HG03521 (cell line): ENCODE measurements at regions not wholly inside any gene's neighbourhood (a gene's known extent, or its start where the extent isn't known, plus 50 kb on each side); places are given as distances from the start of the nearest gene placed in this dataset.

Experiments
- ATAC-seq: cut with Tn5 transposase; IDR thresholded peaks from one replicate; pipeline ENCODE4 v1.9.1; 2021; ENCODE audit warnings: mild to moderate bottlenecking, moderate library complexity; ENCODE audit not compliant: unreplicated experiment

- no peak for ATAC-seq
These were observed 136.8 kb downstream of the C5orf15 start for GRCh38 chr5:133831491-133832224.

- ATAC-seq, result no peak
These were observed 137.5 kb downstream of the C5orf15 start for GRCh38 chr5:133830911-133831310.

- ATAC-seq, result no peak
These were observed 138.1 kb downstream of the C5orf15 start for GRCh38 chr5:133830281-133830680.

- no peak for ATAC-seq
These were observed 138.6 kb downstream of the C5orf15 start for GRCh38 chr5:133829786-133830185.

GRCh38 chr5:133828722-133829121, 139.7 kb downstream of the C5orf15 start:
- no peak for ATAC-seq

GRCh38 chr5:133827830-133828229, 140.6 kb downstream of the C5orf15 start:
- no peak for ATAC-seq

- ATAC-seq, result no peak
These were observed 141.4 kb downstream of the C5orf15 start for GRCh38 chr5:133827011-133827410.

GRCh38 chr5:133825631-133826289, 142.7 kb downstream of the C5orf15 start:
- ATAC-seq, result no peak

- peak; percentile 73 for ATAC-seq
These were observed 143.7 kb downstream of the C5orf15 start for GRCh38 chr5:133824661-133825254.

- ATAC-seq, result no peak
These were observed 146.5 kb downstream of the C5orf15 start for GRCh38 chr5:133821889-133822288.

- ATAC-seq, result no peak
These were observed 147.1 kb downstream of the C5orf15 start for GRCh38 chr5:133821311-133821741.

GRCh38 chr5:133820507-133820906, 147.9 kb downstream of the C5orf15 start:
- no peak for ATAC-seq

- ATAC-seq, result no peak
These were observed 148.4 kb downstream of the C5orf15 start for GRCh38 chr5:133819977-133820471.

GRCh38 chr5:133818869-133819600, 149.4 kb downstream of the C5orf15 start:
- ATAC-seq, result no peak

GRCh38 chr5:133818031-133818431, 150.4 kb downstream of the C5orf15 start:
- no peak for ATAC-seq

- no peak for ATAC-seq
These were observed 151.0 kb downstream of the C5orf15 start for GRCh38 chr5:133817456-133817855.

- no peak for ATAC-seq
These were observed 151.6 kb downstream of the C5orf15 start for GRCh38 chr5:133816791-133817190.

- ATAC-seq, result no peak
These were observed 154.3 kb downstream of the C5orf15 start for GRCh38 chr5:133814152-133814551.

GRCh38 chr5:133811168-133811567, 157.3 kb downstream of the C5orf15 start:
- no peak for ATAC-seq

GRCh38 chr5:133809801-133810200, 158.6 kb downstream of the C5orf15 start:
- no peak for ATAC-seq

- no peak for ATAC-seq
These were observed 161.1 kb downstream of the C5orf15 start for GRCh38 chr5:133807348-133807747.
